Neural cell (in vitro differentiated cells): ENCODE measurements at regions not wholly inside any gene's neighbourhood (a gene's known extent, or its start where the extent isn't known, plus 50 kb on each side); places are given as distances from the start of the nearest gene placed in this dataset.

ENCODE experiments used
- H2AFZ ChIP-seq: fragments of 200-600, 300-800 bp; sonication (generic), shearing (Covaris generic); 2 replicates; pipeline ENCODE4 v1.6.0; 2014; ENCODE audit warnings: low read depth, mild to moderate bottlenecking, antibody characterized with exemption, low read length, moderate library complexity
- H3F3A ChIP-seq: fragments of 200-600 bp; shearing (Covaris generic); 2 replicates; pipeline ENCODE4 v1.6.1; 2016; ENCODE audit warnings: mild to moderate bottlenecking, moderate library complexity, mixed read lengths, antibody characterized with exemption, low read length; ENCODE audit not compliant: insufficient read depth, poor library complexity, severe bottlenecking
- H3K27ac ChIP-seq: fragments of 200-600, 300-800 bp; sonication (generic), shearing (Covaris generic); 2 replicates; pipeline ENCODE4 v1.5.1; 2014; ENCODE audit warnings: mild to moderate bottlenecking, low read length, moderate library complexity
- H3K27me3 ChIP-seq: fragments of 300-800, 200-600 bp; sonication (generic), shearing (Covaris generic); 2 replicates; pipeline ENCODE4 v1.6.0; 2014; ENCODE audit warnings: mild to moderate bottlenecking, low read depth, low read length, moderate library complexity; ENCODE audit not compliant: insufficient read depth
- H3K36me3 ChIP-seq: fragments of 300-800, 200-600 bp; sonication (generic), shearing (Covaris generic); 2 replicates; pipeline ENCODE4 v1.5.1; 2014; ENCODE audit warnings: mild to moderate bottlenecking, antibody characterized with exemption, low read length, moderate library complexity; ENCODE audit not compliant: insufficient read depth
- H3K4me2 ChIP-seq: fragments of 300-800, 200-600 bp; sonication (generic), shearing (Covaris generic); 2 replicates; pipeline ENCODE4 v1.6.0; 2014; ENCODE audit warnings: mild to moderate bottlenecking, low read length
- H3K4me3 ChIP-seq: fragments of 300-800, 200-600 bp; sonication (generic), shearing (Covaris generic); 2 replicates; pipeline ENCODE4 v1.5.1; 2014; ENCODE audit warnings: mild to moderate bottlenecking, low read length, moderate library complexity
- H3K79me2 ChIP-seq: fragments of 200-600 bp; shearing (Covaris generic); replicated peaks from 2 replicates; pipeline ENCODE4 v1.6.0; 2014; ENCODE audit warnings: mild to moderate bottlenecking, low read length, moderate library complexity; ENCODE audit not compliant: insufficient read depth
- H3K9ac ChIP-seq: fragments of 300-800, 200-600 bp; sonication (generic), shearing (Covaris generic); 2 replicates; pipeline ENCODE4 v1.6.1; 2016; ENCODE audit warnings: mild to moderate bottlenecking, low read length, mixed read lengths
- H3K9me2 ChIP-seq: fragments of 200-600 bp; shearing (Covaris generic); 2 replicates; pipeline ENCODE4 v1.6.1; 2016; ENCODE audit warnings: mild to moderate bottlenecking, low read length, mixed read lengths; ENCODE audit not compliant: insufficient read depth
- H3K9me3 ChIP-seq: fragments of 200-600, 300-800 bp; sonication (generic), shearing (Covaris generic); 2 replicates; pipeline ENCODE4 v1.6.1; 2016; ENCODE audit warnings: mild to moderate bottlenecking, mixed run types, low read length, moderate library complexity, mixed read lengths
- H4K20me1 ChIP-seq: fragments of 200-600 bp; shearing (Covaris generic); 2 replicates; pipeline ENCODE4 v1.6.1; 2016; ENCODE audit warnings: mild to moderate bottlenecking, mixed run types; ENCODE audit not compliant: insufficient read depth
- CTCF ChIP-seq: fragments of 450-650 bp; IDR thresholded peaks from 2 replicates; pipeline ENCODE4 v1.5.1; 2014; ENCODE audit warnings: antibody characterized with exemption, mild to moderate bottlenecking, moderate library complexity; ENCODE audit not compliant: poor library complexity, severe bottlenecking
- EP300 ChIP-seq: fragments of 450-650 bp; conservative IDR thresholded peaks from 2 replicates; pipeline ENCODE4 v1.6.1; 2014; ENCODE audit warnings: antibody characterized with exemption, mild to moderate bottlenecking, moderate library complexity; ENCODE audit not compliant: poor library complexity, severe bottlenecking
- EZH2 ChIP-seq: fragments of 200-600, 300-800 bp; shearing (Covaris generic), sonication (generic); IDR thresholded peaks from 2 replicates; pipeline ENCODE4 v1.6.1; 2014; ENCODE audit warnings: antibody characterized with exemption, low read length, borderline replicate concordance, mild to moderate bottlenecking; ENCODE audit not compliant: insufficient read depth, poor library complexity, severe bottlenecking
- MXI1 ChIP-seq: fragments of 450-650 bp; conservative IDR thresholded peaks from 2 replicates; pipeline ENCODE4 v1.6.1; 2014; ENCODE audit warnings: antibody characterized with exemption, mild to moderate bottlenecking; ENCODE audit not compliant: poor library complexity, severe bottlenecking
- POLR2AphosphoS5 ChIP-seq: IDR thresholded peaks from 2 replicates; pipeline ENCODE4 v1.6.1; 2012
- RAD21 ChIP-seq: fragments of 450-650 bp; conservative IDR thresholded peaks from 2 replicates; pipeline ENCODE4 v1.6.1; 2014; ENCODE audit warnings: antibody characterized with exemption, mild to moderate bottlenecking, moderate library complexity
- SMC3 ChIP-seq: fragments of 450-650 bp; conservative IDR thresholded peaks from 2 replicates; pipeline ENCODE4 v1.6.1; 2014; ENCODE audit warnings: antibody characterized with exemption, mild to moderate bottlenecking, moderate library complexity; ENCODE audit not compliant: poor library complexity
- TAF1 ChIP-seq: IDR thresholded peaks from 2 replicates; pipeline ENCODE4 v1.6.1; 2012; ENCODE audit warnings: low read depth
- TF ChIP-seq, protein P1 (sequence below): IDR thresholded peaks from 2 replicates; pipeline ENCODE4 v1.6.1; 2012; ENCODE audit warnings: borderline replicate concordance

DNA sequence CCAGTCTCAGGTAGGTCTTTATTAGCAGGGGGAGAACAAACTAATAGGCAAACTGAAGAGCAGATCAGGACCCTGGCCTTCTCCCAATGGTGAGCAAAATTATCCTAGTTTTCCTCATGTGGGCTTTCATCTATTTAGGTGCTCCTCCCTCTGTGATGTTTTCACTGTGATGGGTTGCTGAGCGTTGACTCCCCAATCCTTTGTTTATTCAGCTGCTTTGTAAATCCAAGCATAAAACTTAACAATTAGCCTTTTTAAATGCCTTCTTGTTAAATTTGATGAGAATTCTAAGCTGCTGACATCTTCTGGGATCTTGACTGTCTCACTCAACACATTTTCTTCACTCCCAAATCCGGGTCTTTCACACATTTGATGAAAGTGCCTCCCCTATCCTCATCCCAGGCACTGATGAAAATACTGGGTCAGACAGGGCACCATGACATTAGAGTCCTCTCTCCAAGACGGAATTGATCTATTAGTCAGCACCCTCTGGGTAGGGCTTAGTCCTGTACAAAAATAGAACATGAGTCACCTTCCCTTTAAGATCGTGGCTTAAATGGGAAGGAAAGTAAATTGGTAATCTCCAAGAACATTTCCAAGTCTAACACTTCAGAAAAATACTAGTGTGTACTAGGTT lies 199.3 kb upstream of the ISX start:
- no peaks in the 10 kb centered on the region for H3F3A ChIP-seq
- H2AFZ ChIP-seq: no peak overlapping the region
- no peak overlapping the region for H3K27ac ChIP-seq
- H3K9ac ChIP-seq: no peak overlapping the region
- no peaks in the 10 kb centered on the region for H4K20me1 ChIP-seq
- no peak overlapping the region for H3K4me2 ChIP-seq
- H3K4me3 ChIP-seq: no peak overlapping the region
- no peaks in the 10 kb centered on the region for H3K36me3 ChIP-seq
- no peak for TF ChIP-seq SMC3
- no peaks in the 10 kb centered on the region for H3K9me2 ChIP-seq
- H3K27me3 ChIP-seq: no peaks in the 10 kb centered on the region
- no peaks in the 10 kb centered on the region for H3K9me3 ChIP-seq
- H3K79me2 ChIP-seq: no peaks in the 10 kb centered on the region

GRCh38 chr22:34877506-34877905 lies 188.5 kb upstream of the ISX start:
- no peaks in the 10 kb centered on the region for H3K9me2 ChIP-seq
- no peaks in the 10 kb centered on the region for H3K9me3 ChIP-seq
- H3K36me3 ChIP-seq: no peaks in the 10 kb centered on the region
- H3K27ac ChIP-seq: no peak overlapping the region
- no peak overlapping the region for H3K9ac ChIP-seq
- TF ChIP-seq RAD21: no peak
- H4K20me1 ChIP-seq: no peaks in the 10 kb centered on the region
- H3K27me3 ChIP-seq: no peaks in the 10 kb centered on the region
- no peaks in the 10 kb centered on the region for H3F3A ChIP-seq
- no peaks in the 10 kb centered on the region for H3K79me2 ChIP-seq
- no peak overlapping the region for H2AFZ ChIP-seq
- H3K4me2 ChIP-seq: no peak overlapping the region
- H3K4me3 ChIP-seq: no peak overlapping the region

DNA sequence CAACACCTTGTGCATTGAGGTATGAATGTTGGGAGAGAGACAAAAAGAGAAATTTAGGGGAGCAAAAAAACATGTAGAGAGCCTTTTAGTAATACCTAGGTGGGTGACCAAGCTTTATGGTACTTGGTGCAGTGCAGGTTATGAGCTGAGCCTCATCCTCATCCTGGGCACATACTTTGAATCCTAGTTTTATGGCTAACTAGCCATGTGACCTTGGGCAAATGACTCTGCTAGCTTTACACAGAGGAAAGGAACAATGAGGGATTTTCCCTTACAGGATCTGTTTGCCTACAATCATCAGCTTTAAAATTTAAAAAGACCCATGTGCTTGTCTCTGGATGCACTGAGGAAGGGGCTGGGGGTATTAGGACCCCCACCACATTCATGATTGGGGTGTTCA lies 187.8 kb upstream of the ISX start:
- Histone ChIP-seq H3K9ac (no peak overlapping the region), H3K4me3 (no peak overlapping the region), H3K27ac (no peak overlapping the region), H3K9me2 (no peaks in the 10 kb centered on the region), H3K4me2 (no peak overlapping the region), H3K27me3 (no peaks in the 10 kb centered on the region), H3K79me2 (no peaks in the 10 kb centered on the region), H3K36me3 (no peaks in the 10 kb centered on the region), H3F3A (no peaks in the 10 kb centered on the region), H3K9me3 (no peaks in the 10 kb centered on the region), H4K20me1 (no peaks in the 10 kb centered on the region), H2AFZ (no peak overlapping the region)
- TF ChIP-seq EP300 (no peak), TAF1 (no peak), CTCF (no peak), RAD21 (no peak), EZH2 (no peak), POLR2AphosphoS5 (no peak), MXI1 (no peak), SMC3 (no peak)
- TF ChIP-seq, protein P1, sequence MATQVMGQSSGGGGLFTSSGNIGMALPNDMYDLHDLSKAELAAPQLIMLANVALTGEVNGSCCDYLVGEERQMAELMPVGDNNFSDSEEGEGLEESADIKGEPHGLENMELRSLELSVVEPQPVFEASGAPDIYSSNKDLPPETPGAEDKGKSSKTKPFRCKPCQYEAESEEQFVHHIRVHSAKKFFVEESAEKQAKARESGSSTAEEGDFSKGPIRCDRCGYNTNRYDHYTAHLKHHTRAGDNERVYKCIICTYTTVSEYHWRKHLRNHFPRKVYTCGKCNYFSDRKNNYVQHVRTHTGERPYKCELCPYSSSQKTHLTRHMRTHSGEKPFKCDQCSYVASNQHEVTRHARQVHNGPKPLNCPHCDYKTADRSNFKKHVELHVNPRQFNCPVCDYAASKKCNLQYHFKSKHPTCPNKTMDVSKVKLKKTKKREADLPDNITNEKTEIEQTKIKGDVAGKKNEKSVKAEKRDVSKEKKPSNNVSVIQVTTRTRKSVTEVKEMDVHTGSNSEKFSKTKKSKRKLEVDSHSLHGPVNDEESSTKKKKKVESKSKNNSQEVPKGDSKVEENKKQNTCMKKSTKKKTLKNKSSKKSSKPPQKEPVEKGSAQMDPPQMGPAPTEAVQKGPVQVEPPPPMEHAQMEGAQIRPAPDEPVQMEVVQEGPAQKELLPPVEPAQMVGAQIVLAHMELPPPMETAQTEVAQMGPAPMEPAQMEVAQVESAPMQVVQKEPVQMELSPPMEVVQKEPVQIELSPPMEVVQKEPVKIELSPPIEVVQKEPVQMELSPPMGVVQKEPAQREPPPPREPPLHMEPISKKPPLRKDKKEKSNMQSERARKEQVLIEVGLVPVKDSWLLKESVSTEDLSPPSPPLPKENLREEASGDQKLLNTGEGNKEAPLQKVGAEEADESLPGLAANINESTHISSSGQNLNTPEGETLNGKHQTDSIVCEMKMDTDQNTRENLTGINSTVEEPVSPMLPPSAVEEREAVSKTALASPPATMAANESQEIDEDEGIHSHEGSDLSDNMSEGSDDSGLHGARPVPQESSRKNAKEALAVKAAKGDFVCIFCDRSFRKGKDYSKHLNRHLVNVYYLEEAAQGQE: no peak
